Fibroblast of mammary gland (primary cell): ENCODE measurements at regions not wholly inside any gene's neighbourhood (a gene's known extent, or its start where the extent isn't known, plus 50 kb on each side); places are given as distances from the start of the nearest gene placed in this dataset.
A peak's percentile ranks its signal among the peaks of the same experiment; 100 is the strongest.

ENCODE experiments used
- DNase-seq: peaks from one replicate; pipeline ENCODE4 v3.0.0-alpha.2; 2010; ENCODE audit warnings: low read depth
- H3K4me3 ChIP-seq: 2 replicates; pipeline ENCODE4 v1.5.1; 2011; ENCODE audit warnings: low read depth, mild to moderate bottlenecking, low read length, moderate library complexity; ENCODE audit not compliant: control insufficient read depth
- CTCF ChIP-seq: conservative IDR thresholded peaks from 2 replicates; pipeline ENCODE4 v1.5.1; 2011; ENCODE audit warnings: low read depth, low read length, inconsistent platforms; ENCODE audit not compliant: control insufficient read depth, insufficient read depth

DNA sequence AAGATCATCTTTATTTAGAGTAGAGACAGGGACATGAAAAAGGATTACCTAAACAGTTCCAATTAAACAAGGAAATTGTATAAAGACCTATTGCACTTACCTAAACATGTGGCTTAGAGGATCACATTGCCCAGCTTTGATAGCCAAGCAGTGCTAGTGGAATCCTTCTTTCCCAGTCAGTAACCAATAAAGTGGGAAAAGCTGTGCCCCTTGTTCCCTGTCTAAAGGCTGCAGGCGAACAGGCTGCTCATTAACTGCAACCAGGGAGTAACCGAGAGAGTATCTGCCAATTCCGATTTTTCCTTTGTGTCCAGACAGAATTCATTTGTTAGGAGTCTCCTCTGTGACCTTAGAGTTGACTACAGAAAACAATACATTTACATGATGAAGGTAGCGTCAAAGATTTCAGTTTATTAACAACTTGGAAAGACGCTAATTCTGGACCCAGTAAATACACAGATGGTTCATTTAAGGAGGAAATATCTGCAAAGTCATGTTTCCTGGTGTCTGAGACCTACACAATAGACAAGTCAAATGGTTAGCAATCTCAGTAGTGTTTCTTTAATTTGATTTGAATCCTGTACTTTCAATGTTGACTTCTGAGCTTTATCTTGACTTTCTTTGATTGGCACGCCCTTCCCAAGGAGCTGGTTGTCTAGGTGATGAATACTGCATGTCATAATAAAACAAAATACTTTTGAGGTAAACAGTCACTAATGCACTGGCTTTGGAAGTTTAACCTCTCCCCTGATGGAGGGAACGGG lies 57.3 kb upstream of the MET start:
- no peak for DNase-seq
- no peak overlapping the region for H3K4me3 ChIP-seq
- TF ChIP-seq CTCF, result no peak

DNA sequence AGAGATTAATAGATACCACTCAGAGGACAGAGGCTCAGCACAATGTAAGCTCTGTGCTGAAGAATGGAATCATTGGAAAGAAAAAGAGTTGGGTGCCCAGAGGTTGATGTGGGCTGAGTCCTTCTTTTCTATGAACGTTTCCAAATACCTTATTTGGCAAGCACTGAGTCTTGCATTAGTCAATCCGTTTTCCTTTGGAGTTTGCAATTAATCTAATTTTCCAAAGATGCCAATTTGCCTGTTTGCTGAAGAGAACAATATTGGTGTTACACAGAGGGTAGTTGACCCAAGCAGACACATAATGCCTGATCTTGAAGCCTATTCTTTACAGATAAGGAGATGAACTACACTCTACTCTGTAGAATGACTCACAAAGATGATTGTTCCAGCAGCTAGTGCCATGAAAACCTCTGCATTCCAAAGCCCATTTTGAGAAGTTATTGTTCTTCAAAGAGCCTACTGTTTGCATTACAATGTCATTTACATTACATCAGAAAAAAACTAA lies 55.4 kb upstream of the MET start:
- DNase-seq, result peak; percentile 20
- no peak for TF ChIP-seq CTCF

DNA sequence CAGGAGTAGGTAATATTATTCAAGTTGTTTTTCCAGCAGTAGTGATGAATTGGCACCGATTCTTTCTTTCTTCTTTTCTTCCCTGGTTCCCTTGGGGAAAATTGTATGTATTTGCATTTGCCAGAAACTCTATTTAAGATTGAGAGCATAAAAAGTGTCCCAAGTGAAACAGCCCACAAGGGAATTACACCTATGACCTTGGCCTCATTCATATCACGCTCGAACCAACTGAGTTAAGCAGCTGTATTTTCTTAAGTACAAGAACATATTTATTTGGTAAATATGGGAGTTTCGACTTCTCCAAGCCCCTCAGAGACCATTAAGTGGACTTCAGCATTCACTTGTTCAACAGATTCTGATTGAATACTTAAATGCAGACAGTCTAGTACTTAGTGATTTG lies 54.1 kb upstream of the MET start:
- DNase-seq, result no peak
- TF ChIP-seq CTCF, result no peak
- no peak overlapping the region for H3K4me3 ChIP-seq

More for the DNA sequence above, 55.4 kb upstream of the MET start:
- no peak overlapping the region for H3K4me3 ChIP-seq

- TF ChIP-seq CTCF, result no peak
- DNase-seq, result no peak
- H3K4me3 ChIP-seq, result no peak overlapping the region
Observed at GRCh38 chr7:116618338-116619128, 53.5 kb upstream of the MET start.

GRCh38 chr7:116621649-116622048 lies 50.3 kb upstream of the MET start:
- DNase-seq, result peak; percentile 12
- no peak overlapping the region for H3K4me3 ChIP-seq
- TF ChIP-seq CTCF, result no peak
